ENCODE measurements at regions not wholly inside any gene's neighbourhood (a gene's known extent, or its start where the extent isn't known, plus 50 kb on each side); places are given as distances from the start of the nearest gene placed in this dataset.

- in situ Hi-C loops (cut with MboI): no loop called here
- no peaks in the 10 kb centered on the region for H3K9me1 ChIP-seq (ENCODE audit: control insufficient read depth, insufficient read depth, low read length)
- H3K4me3 ChIP-seq: no peak overlapping the region
- no peak for DNase-seq (ENCODE audit: extremely low read depth in 1 of 4, low spot score in 3 of 4)
- no peak overlapping the region for H3K27ac ChIP-seq (ENCODE audit: extremely low read depth, low read depth, low read length)
- H3K27me3 ChIP-seq (ENCODE audit: control insufficient read depth in 2 of 2, insufficient read depth in 2 of 2, low read length in 2 of 2): peaks cover 0 to 78% of the 10 kb centered on the region in 2 experiments; a peak in 2 of 5 replicates
- H3K79me2 ChIP-seq (ENCODE audit: control insufficient read depth, insufficient read depth, low read length): no peaks in the 10 kb centered on the region
- no peak overlapping the region for H2AFZ ChIP-seq (ENCODE audit: low read depth, low read length)
- no peaks in the 10 kb centered on the region for H3K36me3 ChIP-seq (ENCODE audit: control insufficient read depth, insufficient read depth, low read length)
- BruUV-seq (replicated peaks): no TSS peak
- H3K4me2 ChIP-seq (ENCODE audit: insufficient read depth, low read length): no peak overlapping the region
- H3K9ac ChIP-seq (ENCODE audit: insufficient read depth in 1 of 2, low read depth in 2 of 2, low read length in 2 of 2): no peak overlapping the region
- H3K4me1 ChIP-seq (replicated peaks in 1 of 2; ENCODE audit: control insufficient read depth in 2 of 2, insufficient read depth in 2 of 2, low read length in 2 of 2): peaks cover 0 to 3% of the 10 kb centered on the region in 2 experiments; a peak in 1 of 5 replicates
- intact Hi-C loops (cut with micrococcal nuclease): no loop called here
- no peak for FAIRE-seq
- TF ChIP-seq DIDO1 (tag; IDR thresholded peaks at IDR 0.05; ENCODE audit: low read depth) (no peak), CHD7 (IDR thresholded peaks at IDR 0.05; ENCODE audit: low read depth, low read length) (no peak), AFF4 (CRISPR knock-in tag; IDR thresholded peaks at IDR 0.05) (no peak), GATA2 (CRISPR knock-in tag; IDR thresholded peaks at IDR 0.05) (no peak), ESRRB (CRISPR knock-in tag; IDR thresholded peaks at IDR 0.05; ENCODE audit: borderline replicate concordance) (no peak)
- no peaks in the 10 kb centered on the region for H4K20me1 ChIP-seq (replicated peaks; ENCODE audit: control insufficient read depth, insufficient read depth, low read length)
- H3K9me3 ChIP-seq (replicated peaks; ENCODE audit: control insufficient read depth, insufficient read depth, low read depth, low read length): no peaks in the 10 kb centered on the region
- ChIA-PET CTCF (ENCODE audit: low intra/inter-chr PET ratio) (no interaction called here), POLR2A (no interaction called here)
- WGBS (ENCODE audit: insufficient coverage, low coverage, missing lambda C conversion rate): 0% methylated on average over 5 of the region's 5 CpGs
- ATAC-seq: no peak
Measured at GRCh38 chr2:239460780-239461179, 60.0 kb upstream of the HDAC4 start.
